Smooth muscle cell (in vitro differentiated cells): ENCODE measurements at regions not wholly inside any gene's neighbourhood (a gene's known extent, or its start where the extent isn't known, plus 50 kb on each side); places are given as distances from the start of the nearest gene placed in this dataset.

Experiments
- DNase-seq: peaks from one replicate; lab custom pipeline; 2025; ENCODE audit not compliant: unreplicated experiment; lab: John Stamatoyannopoulos, UW
- H2AFZ ChIP-seq: fragments of 200-600 bp; sonication (generic); 2 replicates; pipeline ENCODE4 v1.6.0; 2016; ENCODE audit warnings: antibody characterized with exemption, low read depth, mild to moderate bottlenecking
- H3F3A ChIP-seq: fragments of 200-600 bp; sonication (generic); 2 replicates; pipeline ENCODE4 v1.6.0; 2017; ENCODE audit warnings: antibody characterized with exemption, low read depth
- H3K27ac ChIP-seq: fragments of 200-600 bp; sonication (generic); 2 replicates; pipeline ENCODE4 v1.5.1; 2016; ENCODE audit warnings: low read depth, mild to moderate bottlenecking
- H3K27me3 ChIP-seq: fragments of 200-600 bp; sonication (generic); 2 replicates; pipeline ENCODE4 v1.6.1; 2016; ENCODE audit warnings: low read depth, mild to moderate bottlenecking
- H3K36me3 ChIP-seq: fragments of 200-600 bp; sonication (generic); 2 replicates; pipeline ENCODE4 v1.5.1; 2016; ENCODE audit warnings: low read depth
- H3K4me1 ChIP-seq: fragments of 200-600 bp; sonication (generic); 2 replicates; pipeline ENCODE4 v1.5.1; 2016; ENCODE audit warnings: low read depth
- H3K4me2 ChIP-seq: fragments of 200-600 bp; sonication (generic); 2 replicates; pipeline ENCODE4 v1.6.0; 2016; ENCODE audit warnings: mild to moderate bottlenecking
- H3K4me3 ChIP-seq: fragments of 200-600 bp; sonication (generic); 2 replicates; pipeline ENCODE4 v1.5.1; 2016; ENCODE audit warnings: mild to moderate bottlenecking
- H3K79me2 ChIP-seq: fragments of 200-600 bp; sonication (generic); 2 replicates; pipeline ENCODE4 v1.6.0; 2016; ENCODE audit warnings: low read depth, mild to moderate bottlenecking
- H3K9ac ChIP-seq: fragments of 200-600 bp; sonication (generic); 2 replicates; pipeline ENCODE4 v1.6.0; 2016; ENCODE audit warnings: low read depth
- H3K9me3 ChIP-seq: fragments of 200-600 bp; sonication (generic); replicated peaks from 2 replicates; pipeline ENCODE4 v1.5.1; 2016; ENCODE audit warnings: low read depth
- H4K20me1 ChIP-seq: fragments of 200-600 bp; sonication (generic); 2 replicates; pipeline ENCODE4 v1.6.0; 2016; ENCODE audit warnings: low read depth
- WGBS: methylation state at CpG from one replicate; pipeline ENCODE4 v1.1.7; 2016; ENCODE audit warnings: low lambda C conversion rate; 5-methylcytosine and 5-hydroxymethylcytosine counted together
- TF ChIP-seq, protein P1 (sequence below): fragments of 200-600 bp; sonication (generic); IDR thresholded peaks from 2 replicates; pipeline ENCODE4 v1.5.1; 2017; ENCODE audit warnings: borderline replicate concordance, mild to moderate bottlenecking, antibody characterized with exemption; ENCODE audit not compliant: insufficient read depth, poor library complexity, severe bottlenecking

DNA sequence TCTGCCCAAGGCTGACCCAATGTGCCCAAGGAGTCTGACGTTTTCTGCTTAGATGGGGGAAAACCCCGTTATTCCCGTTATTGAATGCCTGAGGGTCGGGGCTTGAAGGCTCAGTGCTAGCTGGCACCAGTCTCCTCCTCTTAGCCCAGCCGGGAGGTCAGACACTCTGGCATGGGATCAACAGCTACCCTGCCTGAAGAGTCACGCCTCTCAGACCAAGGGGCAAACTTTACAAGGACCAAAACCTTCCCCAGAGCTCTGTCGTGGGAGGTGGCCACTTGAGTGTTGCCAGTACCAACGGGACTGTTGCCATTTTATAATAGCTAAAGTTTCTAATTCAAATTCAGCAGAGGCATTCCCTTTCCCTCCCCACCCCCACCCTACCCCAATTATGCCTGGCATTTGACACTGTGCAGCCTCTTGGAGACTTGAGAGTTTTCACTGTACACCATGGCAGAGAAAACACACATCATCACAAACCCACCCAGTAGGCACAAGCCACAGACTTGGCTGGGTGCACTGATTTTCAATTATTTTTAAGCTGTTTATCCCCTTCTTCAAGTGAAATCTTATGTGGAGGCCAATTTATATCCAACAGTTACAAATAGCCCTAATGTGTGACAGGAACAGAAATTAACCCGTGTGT lies 137.5 kb upstream of the SYT13 start:
- no peaks in the 10 kb centered on the region for H4K20me1 ChIP-seq
- H2AFZ ChIP-seq, result no peak overlapping the region
- no peak for DNase-seq
- H3K4me3 ChIP-seq, result no peak overlapping the region
- H3K27me3 ChIP-seq, result peaks cover 5% of the 10 kb centered on the region
- H3F3A ChIP-seq, result no peaks in the 10 kb centered on the region
- H3K79me2 ChIP-seq, result no peaks in the 10 kb centered on the region
- H3K27ac ChIP-seq, result no peak overlapping the region
- H3K36me3 ChIP-seq, result no peaks in the 10 kb centered on the region
- H3K9me3 ChIP-seq, result no peaks in the 10 kb centered on the region
- no peak overlapping the region for H3K4me2 ChIP-seq
- TF ChIP-seq, protein P1, sequence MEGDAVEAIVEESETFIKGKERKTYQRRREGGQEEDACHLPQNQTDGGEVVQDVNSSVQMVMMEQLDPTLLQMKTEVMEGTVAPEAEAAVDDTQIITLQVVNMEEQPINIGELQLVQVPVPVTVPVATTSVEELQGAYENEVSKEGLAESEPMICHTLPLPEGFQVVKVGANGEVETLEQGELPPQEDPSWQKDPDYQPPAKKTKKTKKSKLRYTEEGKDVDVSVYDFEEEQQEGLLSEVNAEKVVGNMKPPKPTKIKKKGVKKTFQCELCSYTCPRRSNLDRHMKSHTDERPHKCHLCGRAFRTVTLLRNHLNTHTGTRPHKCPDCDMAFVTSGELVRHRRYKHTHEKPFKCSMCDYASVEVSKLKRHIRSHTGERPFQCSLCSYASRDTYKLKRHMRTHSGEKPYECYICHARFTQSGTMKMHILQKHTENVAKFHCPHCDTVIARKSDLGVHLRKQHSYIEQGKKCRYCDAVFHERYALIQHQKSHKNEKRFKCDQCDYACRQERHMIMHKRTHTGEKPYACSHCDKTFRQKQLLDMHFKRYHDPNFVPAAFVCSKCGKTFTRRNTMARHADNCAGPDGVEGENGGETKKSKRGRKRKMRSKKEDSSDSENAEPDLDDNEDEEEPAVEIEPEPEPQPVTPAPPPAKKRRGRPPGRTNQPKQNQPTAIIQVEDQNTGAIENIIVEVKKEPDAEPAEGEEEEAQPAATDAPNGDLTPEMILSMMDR, result no peak
- 74% methylated on average over 9 of the region's 9 CpGs for WGBS
- no peaks in the 10 kb centered on the region for H3K4me1 ChIP-seq
- H3K9ac ChIP-seq, result no peak overlapping the region

DNA sequence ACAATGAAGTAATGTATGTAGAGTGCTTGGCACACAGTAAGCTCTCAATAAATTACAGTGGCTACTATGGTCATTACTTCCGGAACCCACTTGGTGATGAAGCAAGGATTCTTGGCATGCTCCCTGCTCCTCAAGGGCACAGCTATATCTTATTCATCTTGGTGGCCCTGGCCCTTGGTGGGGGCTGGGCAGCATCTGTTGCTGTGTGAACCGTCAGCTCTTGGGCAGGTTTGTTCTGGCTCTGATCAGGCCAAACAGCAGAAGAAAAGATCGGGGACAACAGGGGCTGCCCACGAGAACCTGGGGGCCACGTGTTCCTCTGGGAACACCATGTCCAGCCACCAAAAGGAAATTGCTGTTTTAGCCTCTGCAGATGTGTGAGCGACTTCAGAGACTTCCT lies 136.9 kb upstream of the SYT13 start:
- Histone ChIP-seq H3K4me3 (no peak overlapping the region), H4K20me1 (no peaks in the 10 kb centered on the region), H3K27ac (no peak overlapping the region), H3F3A (no peaks in the 10 kb centered on the region), H3K79me2 (no peaks in the 10 kb centered on the region), H3K36me3 (no peaks in the 10 kb centered on the region), H3K27me3 (no peaks in the 10 kb centered on the region), H2AFZ (no peak overlapping the region), H3K4me1 (no peaks in the 10 kb centered on the region), H3K9ac (no peak overlapping the region), H3K9me3 (no peaks in the 10 kb centered on the region), H3K4me2 (no peak overlapping the region)
- 92% methylated on average over 6 of the region's 6 CpGs for WGBS
- DNase-seq, result no peak
- TF ChIP-seq, protein P1, result no peak

DNA sequence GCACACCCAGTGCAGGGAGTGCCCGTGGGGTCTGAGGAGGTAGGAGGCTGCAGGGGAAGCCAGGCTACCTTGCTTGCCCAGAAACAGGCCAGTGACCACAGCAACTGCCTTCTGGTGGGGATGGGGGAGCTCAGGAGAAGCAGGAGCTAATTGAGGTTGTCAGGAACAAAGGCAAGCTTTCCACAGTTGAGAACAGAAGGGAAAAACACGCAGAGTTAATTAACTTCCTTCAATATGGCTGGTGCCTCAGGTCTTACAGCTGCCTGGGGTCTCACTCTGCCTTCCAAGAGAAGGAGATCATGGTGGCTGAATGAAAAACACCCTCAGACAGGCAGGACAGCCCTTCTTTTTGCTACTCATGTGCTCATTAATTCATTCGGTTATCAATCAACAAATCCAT lies 127.9 kb upstream of the SYT13 start:
- no peak overlapping the region for H3K4me2 ChIP-seq
- H2AFZ ChIP-seq, result no peak overlapping the region
- no peak for DNase-seq
- 87% methylated on average over 3 of the region's 3 CpGs for WGBS
- no peak overlapping the region for H3K9ac ChIP-seq
- no peak overlapping the region for H3K4me3 ChIP-seq
- no peak overlapping the region for H3K27ac ChIP-seq
- TF ChIP-seq, protein P1, result no peak
- H3K79me2 ChIP-seq, result no peaks in the 10 kb centered on the region
- peaks cover 35% of the 10 kb centered on the region for H3K4me1 ChIP-seq
- H3K9me3 ChIP-seq, result no peaks in the 10 kb centered on the region
- no peaks in the 10 kb centered on the region for H3K36me3 ChIP-seq
- H4K20me1 ChIP-seq, result no peaks in the 10 kb centered on the region
- peaks cover 11% of the 10 kb centered on the region for H3F3A ChIP-seq
- no peaks in the 10 kb centered on the region for H3K27me3 ChIP-seq
